Inflammatory macrophage (primary cell): ENCODE measurements at regions not wholly inside any gene's neighbourhood (a gene's known extent, or its start where the extent isn't known, plus 50 kb on each side); places are given as distances from the start of the nearest gene placed in this dataset.

ENCODE experiments used
- DNase-seq, 2 donors: peaks; one replicate each; pipeline ENCODE4 v3.0.0-alpha.2; 2020 to 2022

GRCh38 chrX:15914486-15914885 is 59.9 kb upstream of the AP1S2 start:
- no peak for DNase-seq

DNA sequence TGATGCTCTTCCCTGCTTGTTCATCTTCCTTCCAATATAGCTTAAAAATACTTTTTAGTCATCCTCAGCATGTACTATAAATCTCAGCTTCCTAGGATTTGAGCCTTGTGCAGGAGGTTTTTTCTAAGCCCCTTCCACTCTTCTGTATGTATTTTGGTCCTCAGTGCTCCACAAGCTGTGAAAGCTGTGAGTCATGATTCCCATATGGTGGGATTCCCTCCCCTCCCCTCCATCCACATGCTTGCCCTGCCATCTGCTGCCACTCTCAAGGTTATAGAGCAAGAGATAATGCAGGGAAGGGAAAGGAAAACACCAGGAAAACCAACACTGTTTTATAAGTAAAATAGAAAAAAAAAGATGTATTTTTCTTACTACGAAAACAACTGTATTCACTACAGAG is 58.5 kb upstream of the AP1S2 start:
- no peak for DNase-seq

- DNase-seq = peak; percentile 88 to 95
Observed at GRCh38 chrX:15911734-15912550, 57.3 kb upstream of the AP1S2 start.

- DNase-seq = no peak
Observed at GRCh38 chrX:15909605-15910004, 55.0 kb upstream of the AP1S2 start.

DNA sequence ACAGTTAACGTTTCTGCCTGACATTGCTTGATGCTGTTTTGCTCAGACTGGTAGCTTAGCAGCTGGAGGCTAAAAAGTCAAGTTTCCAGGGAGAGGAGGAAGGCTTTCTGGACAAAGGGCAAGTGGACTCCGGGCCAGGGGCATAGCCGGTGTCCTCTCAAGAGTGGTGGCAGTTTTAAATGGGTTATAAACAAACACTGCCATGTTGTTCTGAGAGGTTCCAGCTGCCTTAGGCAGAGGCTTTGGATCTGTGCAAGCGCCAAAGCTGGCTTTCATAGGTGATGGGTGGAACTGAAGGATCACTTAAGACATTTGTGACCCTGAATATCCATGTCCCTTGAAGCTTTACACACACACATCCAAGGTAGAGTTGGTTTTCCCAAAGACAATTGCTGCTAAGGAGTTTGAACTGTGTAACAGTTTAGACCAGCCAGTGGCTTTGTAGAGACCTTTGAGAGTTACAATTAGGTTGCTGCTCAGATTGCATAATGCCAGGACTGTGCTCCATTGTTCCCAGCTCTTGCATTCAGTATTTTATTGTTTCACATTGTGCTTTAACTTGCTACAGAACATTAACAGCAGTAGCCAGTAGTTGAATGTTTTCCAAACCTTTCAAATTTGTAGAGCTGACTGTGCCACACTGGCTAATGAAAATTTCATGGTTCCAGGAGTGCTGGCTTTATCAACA is 54.1 kb upstream of the AP1S2 start:
- no peak for DNase-seq

DNA sequence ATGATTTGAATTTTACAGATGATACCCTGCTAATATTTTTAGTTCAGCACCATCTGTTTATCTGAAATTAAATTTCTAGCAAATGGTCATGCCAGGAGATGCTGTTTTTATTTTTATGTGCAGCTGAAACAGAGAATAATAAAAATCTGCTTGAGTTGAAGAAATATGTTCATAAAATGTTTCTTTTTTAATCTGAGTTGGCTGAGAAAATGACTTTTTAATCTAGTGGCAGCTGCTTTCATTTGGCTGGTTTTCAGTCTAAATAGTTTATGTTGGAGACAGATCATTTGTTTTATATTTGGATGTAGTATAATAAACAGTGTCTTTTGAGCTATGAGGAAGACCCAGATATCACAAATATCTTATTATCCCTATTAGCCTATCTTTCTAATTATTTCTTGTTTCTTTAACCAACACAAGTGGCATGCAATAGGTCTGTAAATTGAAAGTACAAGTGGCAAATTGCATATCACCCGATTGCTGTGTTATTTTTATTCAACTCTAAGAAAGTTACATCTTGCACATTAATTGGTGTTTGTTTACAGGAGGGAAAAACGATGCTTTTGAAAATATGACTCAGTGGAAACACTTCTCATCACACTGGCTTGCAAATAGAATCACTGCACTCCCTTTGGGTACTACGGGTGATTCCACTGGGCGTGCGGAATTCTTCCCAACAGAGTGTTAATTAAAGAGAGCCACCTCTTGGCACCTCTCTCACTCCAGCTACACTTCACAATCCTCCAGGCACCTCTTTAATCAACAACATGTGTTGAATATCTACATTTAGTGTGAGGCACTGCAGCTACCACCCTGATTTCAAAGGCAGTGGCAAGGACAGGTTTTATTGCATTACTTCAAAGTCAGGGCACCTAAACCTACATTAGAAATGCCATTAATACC is 51.7 kb upstream of the AP1S2 start:
- DNase-seq = no peak
